Neural progenitor cell (in vitro differentiated cells): ENCODE measurements at regions not wholly inside any gene's neighbourhood (a gene's known extent, or its start where the extent isn't known, plus 50 kb on each side); places are given as distances from the start of the nearest gene placed in this dataset.

Source experiments
- DNase-seq: peaks from one replicate; pipeline ENCODE4 v3.0.0-alpha.2; 2016; ENCODE audit warnings: low spot score
- H2AFZ ChIP-seq: fragments of 200-600 bp; sonication (generic); replicated peaks from 2 replicates; pipeline ENCODE4 v1.6.1; 2016; ENCODE audit warnings: antibody characterized with exemption
- H3F3A ChIP-seq: fragments of 200-600 bp; sonication (generic); 2 replicates; pipeline ENCODE4 v1.6.1; 2016; ENCODE audit warnings: antibody characterized with exemption, low read depth
- H3K27ac ChIP-seq: fragments of 200-600 bp; sonication (generic); 2 replicates; pipeline ENCODE4 v1.5.1; 2016; ENCODE audit warnings: mild to moderate bottlenecking
- H3K27me3 ChIP-seq: fragments of 200-600 bp; sonication (generic); 2 replicates; pipeline ENCODE4 v1.6.1; 2016; ENCODE audit warnings: mild to moderate bottlenecking, moderate library complexity
- H3K36me3 ChIP-seq: fragments of 200-600 bp; sonication (generic); 2 replicates; pipeline ENCODE4 v1.5.1; 2016
- H3K4me1 ChIP-seq: fragments of 200-600 bp; sonication (generic); 2 replicates; pipeline ENCODE4 v1.6.1; 2016; ENCODE audit warnings: mixed run types
- H3K4me2 ChIP-seq: fragments of 200-600 bp; sonication (generic); 2 replicates; pipeline ENCODE4 v1.6.1; 2016
- H3K4me3 ChIP-seq: fragments of 200-600 bp; sonication (generic); 2 replicates; pipeline ENCODE4 v1.5.1; 2016
- H3K79me2 ChIP-seq: fragments of 200-600 bp; sonication (generic); 2 replicates; pipeline ENCODE4 v1.6.1; 2016; ENCODE audit warnings: low read depth
- H3K9ac ChIP-seq: fragments of 200-600 bp; sonication (generic); 2 replicates; pipeline ENCODE4 v1.6.1; 2016
- H3K9me3 ChIP-seq: fragments of 200-600 bp; sonication (generic); 2 replicates; pipeline ENCODE4 v1.5.1; 2016; ENCODE audit warnings: low read depth
- H4K20me1 ChIP-seq: fragments of 200-600 bp; sonication (generic); 2 replicates; pipeline ENCODE4 v1.6.1; 2016; ENCODE audit warnings: low read depth
- H3K27ac Mint-ChIP-seq: 3 replicates; pipeline ENCODE4 v1.8.0; 2021; ENCODE audit warnings: mixed read lengths
- H3K27me3 Mint-ChIP-seq: 2 replicates; pipeline ENCODE4 v1.8.0; 2022; ENCODE audit warnings: low read depth, mild to moderate bottlenecking, inconsistent platforms, moderate library complexity, mixed read lengths; ENCODE audit not compliant: insufficient read depth
- H3K36me3 Mint-ChIP-seq: 3 replicates; pipeline ENCODE4 v1.8.0; 2021; ENCODE audit warnings: mixed read lengths
- H3K4me1 Mint-ChIP-seq: 3 replicates; pipeline ENCODE4 v1.8.0; 2021; ENCODE audit warnings: mixed read lengths
- H3K4me3 Mint-ChIP-seq: 3 replicates; pipeline ENCODE4 v1.8.0; 2021; ENCODE audit warnings: mild to moderate bottlenecking, moderate library complexity, mixed read lengths
- H3K9me3 Mint-ChIP-seq: 3 replicates; pipeline ENCODE4 v1.8.0; 2020; ENCODE audit warnings: mixed read lengths
- EZH2 ChIP-seq: fragments of 200-600 bp; sonication (generic); IDR thresholded peaks from 2 replicates; pipeline ENCODE4 v1.6.1; 2017; ENCODE audit warnings: antibody characterized with exemption, mild to moderate bottlenecking, moderate library complexity
- EZH2phosphoT487 ChIP-seq: fragments of 200-600 bp; sonication (generic); IDR thresholded peaks from 2 replicates; pipeline ENCODE4 v1.6.1; 2017; ENCODE audit warnings: antibody characterized with exemption
- TF ChIP-seq, protein P1 (sequence below): fragments of 200-600 bp; sonication (generic); IDR thresholded peaks from 2 replicates; pipeline ENCODE4 v1.5.1; 2017; ENCODE audit warnings: antibody characterized with exemption, mild to moderate bottlenecking

DNA sequence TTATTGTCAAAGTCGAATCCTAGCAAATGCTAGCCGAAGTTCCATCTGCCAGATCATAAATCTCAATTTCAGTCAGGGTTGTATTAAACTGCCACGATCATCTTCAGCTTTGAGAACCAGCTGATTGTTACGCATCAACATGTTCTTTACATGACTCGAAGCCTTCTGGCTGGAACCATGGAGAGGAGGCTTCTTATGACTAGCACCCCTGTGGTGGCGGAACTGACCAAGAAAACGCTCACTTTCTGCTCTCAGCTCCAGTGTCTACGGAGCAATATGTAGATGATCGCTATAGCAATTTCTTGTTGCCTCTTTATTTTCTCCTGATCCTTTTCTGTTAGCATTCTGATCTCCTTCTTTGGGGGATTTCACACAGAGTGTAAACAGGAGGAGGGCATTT is 479.4 kb upstream of the SLC35B3 start:
- no peak for DNase-seq
- H3K4me3 Mint-ChIP-seq, result no peak overlapping the region
- H3K27ac Mint-ChIP-seq, result no peak overlapping the region
- no peaks in the 10 kb centered on the region for H3K27me3 Mint-ChIP-seq
- no peak overlapping the region for H2AFZ ChIP-seq
- H3F3A ChIP-seq, result no peaks in the 10 kb centered on the region
- TF ChIP-seq, protein P1, sequence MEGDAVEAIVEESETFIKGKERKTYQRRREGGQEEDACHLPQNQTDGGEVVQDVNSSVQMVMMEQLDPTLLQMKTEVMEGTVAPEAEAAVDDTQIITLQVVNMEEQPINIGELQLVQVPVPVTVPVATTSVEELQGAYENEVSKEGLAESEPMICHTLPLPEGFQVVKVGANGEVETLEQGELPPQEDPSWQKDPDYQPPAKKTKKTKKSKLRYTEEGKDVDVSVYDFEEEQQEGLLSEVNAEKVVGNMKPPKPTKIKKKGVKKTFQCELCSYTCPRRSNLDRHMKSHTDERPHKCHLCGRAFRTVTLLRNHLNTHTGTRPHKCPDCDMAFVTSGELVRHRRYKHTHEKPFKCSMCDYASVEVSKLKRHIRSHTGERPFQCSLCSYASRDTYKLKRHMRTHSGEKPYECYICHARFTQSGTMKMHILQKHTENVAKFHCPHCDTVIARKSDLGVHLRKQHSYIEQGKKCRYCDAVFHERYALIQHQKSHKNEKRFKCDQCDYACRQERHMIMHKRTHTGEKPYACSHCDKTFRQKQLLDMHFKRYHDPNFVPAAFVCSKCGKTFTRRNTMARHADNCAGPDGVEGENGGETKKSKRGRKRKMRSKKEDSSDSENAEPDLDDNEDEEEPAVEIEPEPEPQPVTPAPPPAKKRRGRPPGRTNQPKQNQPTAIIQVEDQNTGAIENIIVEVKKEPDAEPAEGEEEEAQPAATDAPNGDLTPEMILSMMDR, result no peak
- no peak for TF ChIP-seq EZH2
- no peak for TF ChIP-seq EZH2phosphoT487
- no peak overlapping the region for H3K4me3 ChIP-seq
- H3K9me3 Mint-ChIP-seq, result peaks cover 24% of the 10 kb centered on the region
- H3K79me2 ChIP-seq, result no peaks in the 10 kb centered on the region
- no peaks in the 10 kb centered on the region for H3K4me1 ChIP-seq
- peaks cover 3% of the 10 kb centered on the region for H3K4me1 Mint-ChIP-seq
- no peak overlapping the region for H3K4me2 ChIP-seq
- H3K27me3 ChIP-seq, result no peaks in the 10 kb centered on the region
- H3K9ac ChIP-seq, result no peak overlapping the region
- no peaks in the 10 kb centered on the region for H3K36me3 ChIP-seq
- no peaks in the 10 kb centered on the region for H3K9me3 ChIP-seq
- H3K36me3 Mint-ChIP-seq, result no peaks in the 10 kb centered on the region
- H3K27ac ChIP-seq, result no peak overlapping the region
- no peaks in the 10 kb centered on the region for H4K20me1 ChIP-seq

DNA sequence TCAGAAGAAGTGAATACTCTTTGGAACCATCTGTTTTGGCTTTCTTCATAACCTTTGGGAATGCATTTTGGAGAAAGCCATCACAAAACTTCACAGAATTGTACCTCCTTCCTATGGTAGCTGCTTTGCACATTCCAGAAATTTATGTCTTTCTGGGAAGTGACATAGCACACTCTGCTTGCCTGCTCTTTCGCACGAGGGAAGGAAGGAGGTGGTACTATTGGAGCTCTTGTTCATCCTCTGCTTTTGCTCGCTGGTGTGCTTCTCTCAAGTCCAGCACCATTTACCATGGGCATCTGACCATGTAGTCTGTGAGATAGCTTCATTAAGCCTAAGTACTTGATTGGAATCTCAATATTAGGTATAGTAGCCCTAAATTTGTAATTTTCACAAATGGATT is 473.3 kb upstream of the SLC35B3 start:
- no peaks in the 10 kb centered on the region for H3K36me3 ChIP-seq
- Mint-ChIP-seq H3K27me3 (peaks cover 3% of the 10 kb centered on the region), H3K36me3 (no peaks in the 10 kb centered on the region), H3K27ac (no peak overlapping the region), H3K4me1 (no peaks in the 10 kb centered on the region), H3K9me3 (peaks cover 18% of the 10 kb centered on the region), H3K4me3 (no peak overlapping the region)
- H3K4me2 ChIP-seq, result no peak overlapping the region
- H4K20me1 ChIP-seq, result no peaks in the 10 kb centered on the region
- no peaks in the 10 kb centered on the region for H3K27me3 ChIP-seq
- H3K27ac ChIP-seq, result no peak overlapping the region
- H3K4me3 ChIP-seq, result no peak overlapping the region
- TF ChIP-seq, protein P1, result no peak
- no peak overlapping the region for H3K9ac ChIP-seq
- no peak for DNase-seq
- no peaks in the 10 kb centered on the region for H3K79me2 ChIP-seq
- no peaks in the 10 kb centered on the region for H3K4me1 ChIP-seq
- H3F3A ChIP-seq, result no peaks in the 10 kb centered on the region
- H2AFZ ChIP-seq, result no peak overlapping the region
- no peaks in the 10 kb centered on the region for H3K9me3 ChIP-seq

DNA sequence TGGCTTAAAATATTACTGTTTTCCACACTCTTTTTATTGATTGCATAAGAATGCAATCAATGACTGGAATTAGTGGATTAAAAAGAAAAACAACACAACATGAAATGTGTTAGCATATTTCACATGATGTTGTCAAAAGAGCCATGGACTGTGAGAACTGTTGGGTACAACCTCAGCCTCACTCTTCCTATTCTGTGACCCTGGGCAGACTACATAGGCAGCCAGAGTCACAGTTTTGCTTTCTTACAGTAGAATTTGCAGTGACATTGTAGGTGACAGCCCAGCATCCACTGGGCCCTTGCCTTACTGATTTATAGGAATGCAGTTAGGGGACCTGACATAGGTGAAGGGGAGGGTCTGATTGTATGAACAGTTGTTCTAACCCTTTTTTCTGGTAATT is 471.4 kb upstream of the SLC35B3 start:
- no peak overlapping the region for H3K4me2 ChIP-seq
- H3K4me3 Mint-ChIP-seq, result no peak overlapping the region

More for the DNA sequence above, 471.4 kb upstream of the SLC35B3 start:
- H3K27me3 Mint-ChIP-seq, result peaks cover 3% of the 10 kb centered on the region
- TF ChIP-seq, protein P1, result no peak
- TF ChIP-seq EZH2phosphoT487 (no peak), EZH2 (no peak)
- Histone ChIP-seq H3K79me2 (no peaks in the 10 kb centered on the region), H2AFZ (no peak overlapping the region), H3K4me3 (no peak overlapping the region), H3F3A (no peaks in the 10 kb centered on the region), H4K20me1 (no peaks in the 10 kb centered on the region), H3K27me3 (no peaks in the 10 kb centered on the region), H3K9ac (no peak overlapping the region), H3K27ac (no peak overlapping the region), H3K4me1 (no peaks in the 10 kb centered on the region), H3K9me3 (no peaks in the 10 kb centered on the region), H3K36me3 (no peaks in the 10 kb centered on the region)
- no peak for DNase-seq
- peaks cover 8% of the 10 kb centered on the region for H3K9me3 Mint-ChIP-seq
- no peaks in the 10 kb centered on the region for H3K36me3 Mint-ChIP-seq
- no peak overlapping the region for H3K27ac Mint-ChIP-seq
- no peaks in the 10 kb centered on the region for H3K4me1 Mint-ChIP-seq
